Sciatic nerve (tissue), 2 donors: ENCODE measurements at regions not wholly inside any gene's neighbourhood (a gene's known extent, or its start where the extent isn't known, plus 50 kb on each side); places are given as distances from the start of the nearest gene placed in this dataset.
"Not testable (repeated sequence)": the region's sequence is repeated elsewhere in the genome, so short reads cannot be mapped to it uniquely, and the experiment has no call there.

ENCODE experiments used
- ATAC-seq: fragments of 200-7000 bp; cut with Tn5 transposase; one replicate; pipeline ENCODE4 v1.9.1; 2020; ENCODE audit warnings: mild to moderate bottlenecking, moderate library complexity
- DNase-seq: peaks from one replicate; pipeline ENCODE4 v3.0.0-alpha.2; 2020; ENCODE audit warnings: low spot score
- intact Hi-C: fragments of 100-400 bp; cut with DNase I; formaldehyde crosslinking; loops from one replicate; pipeline ENCODE4 v1.14.2; 2022
- donor health status: DM: no; HTN: no; CAD: no.
- donor health status: DM: no; HTN: no; CAD: no.

GRCh38 chr1:181894439-181894859, 167.1 kb downstream of the ZNF648 start:
- intact Hi-C loops = no loop called here
- DNase-seq = no peak
- ATAC-seq = no peak

- DNase-seq (no peak), ATAC-seq (no peak)
- intact Hi-C loops = no loop called here
Measured at GRCh38 chr1:181893937-181894336, 167.6 kb downstream of the ZNF648 start.

- DNase-seq, ATAC-seq, intact Hi-C loops: not testable (repeated sequence)
Measured at GRCh38 chr1:181893150-181893549, 168.4 kb downstream of the ZNF648 start.

GRCh38 chr1:181872562-181872961, 188.9 kb downstream of the ZNF648 start:
- no peak for ATAC-seq
- no peak for DNase-seq
- intact Hi-C loops = no loop called here

GRCh38 chr1:181863736-181864135, 197.8 kb downstream of the ZNF648 start:
- DNase-seq = no peak
- intact Hi-C loops = no loop called here
- no peak for ATAC-seq

- DNase-seq = no peak
- ATAC-seq = no peak
- intact Hi-C loops = no loop called here
Measured at GRCh38 chr1:181863006-181863405, 198.5 kb downstream of the ZNF648 start.

GRCh38 chr1:181858135-181858534, 203.4 kb downstream of the ZNF648 start:
- DNase-seq = no peak
- no peak for ATAC-seq
- intact Hi-C loops = no loop called here
